PC-9 (cell line): ENCODE measurements at regions not wholly inside any gene's neighbourhood (a gene's known extent, or its start where the extent isn't known, plus 50 kb on each side); places are given as distances from the start of the nearest gene placed in this dataset.

Experiments used
- BruUV-seq: library from RNA; stranded (reverse); fragments of 400-500 nt; replicated peaks from 2 replicates; lab custom pipeline; 2021; lab: Mats Ljungman, UMichigan
- CTCF ChIA-PET: fragments of 300-600 bp; sonication (Branson Sonifier 250); formaldehyde crosslinking; loops from one replicate; lab custom pipeline; 2022; ENCODE audit warnings: antibody characterized with exemption; lab: Charles Lee
- POLR2A ChIA-PET: fragments of 300-600 bp; sonication (Branson Sonifier 250); formaldehyde crosslinking; loops from one replicate; lab custom pipeline; 2022; ENCODE audit warnings: antibody characterized with exemption; ENCODE audit not compliant: unreplicated experiment; lab: Charles Lee
- DNase-seq, 2 experiments: peaks; one replicate each; pipeline versions ENCODE4 v3.0.0 to v3.0.0-alpha.2; 2015 to 2022; ENCODE audit warnings: mixed read lengths in 1 of 2
- H2AFZ ChIP-seq: fragments of 200-600 bp; sonication (generic); 2 replicates; pipeline ENCODE4 v1.8.1; 2017; ENCODE audit warnings: antibody characterized with exemption
- H3F3A ChIP-seq: fragments of 200-600 bp; sonication (generic); 2 replicates; pipeline ENCODE4 v1.8.1; 2017; ENCODE audit warnings: antibody characterized with exemption, mild to moderate bottlenecking, low read depth; ENCODE audit not compliant: insufficient read depth
- H3K27ac ChIP-seq: fragments of 200-600 bp; sonication (generic); 2 replicates; pipeline ENCODE4 v1.6.1; 2016; ENCODE audit warnings: mixed run types
- H3K27me3 ChIP-seq: fragments of 200-600 bp; sonication (generic); 2 replicates; pipeline ENCODE4 v1.6.1; 2016; ENCODE audit warnings: low read depth, mixed run types; ENCODE audit not compliant: insufficient read depth
- H3K36me3 ChIP-seq: fragments of 200-600 bp; sonication (generic); 2 replicates; pipeline ENCODE4 v1.6.1; 2016; ENCODE audit warnings: low read depth, mixed run types
- H3K4me1 ChIP-seq: fragments of 200-600 bp; sonication (generic); replicated peaks from 2 replicates; pipeline ENCODE4 v1.6.1; 2016; ENCODE audit warnings: mixed run types; ENCODE audit not compliant: insufficient read depth
- H3K4me2 ChIP-seq: fragments of 200-600 bp; sonication (generic); 2 replicates; pipeline ENCODE4 v1.6.1; 2017; ENCODE audit warnings: mixed run types
- H3K4me3 ChIP-seq: fragments of 200-600 bp; sonication (generic); 2 replicates; pipeline ENCODE4 v1.6.1; 2016; ENCODE audit warnings: mixed run types
- H3K79me2 ChIP-seq: fragments of 200-600 bp; sonication (generic); 2 replicates; pipeline ENCODE4 v1.6.1; 2017; ENCODE audit warnings: low read depth, mixed run types
- H3K9me2 ChIP-seq: fragments of 200-600 bp; sonication (generic); 2 replicates; pipeline ENCODE4 v1.8.1; 2017; ENCODE audit warnings: mild to moderate bottlenecking; ENCODE audit not compliant: insufficient read depth
- H3K9me3 ChIP-seq: fragments of 200-600 bp; sonication (generic); 2 replicates; pipeline ENCODE4 v1.8.1; 2016; ENCODE audit warnings: low read depth; ENCODE audit not compliant: insufficient read depth
- H4K20me1 ChIP-seq: fragments of 200-600 bp; sonication (generic); 2 replicates; pipeline ENCODE4 v1.8.1; 2017; ENCODE audit not compliant: insufficient read depth
- CTCF ChIP-seq: fragments of 200-600 bp; sonication (generic); conservative IDR thresholded peaks from 2 replicates; pipeline ENCODE4 v1.6.1; 2017; ENCODE audit warnings: mixed run types, antibody characterized with exemption, mild to moderate bottlenecking, moderate library complexity
- EZH2 ChIP-seq: fragments of 200-600 bp; sonication (generic); IDR thresholded peaks from 2 replicates; pipeline ENCODE4 v1.8.0; 2017; ENCODE audit warnings: antibody characterized with exemption, low read depth
- intact Hi-C: fragments of 100-400 bp; cut with micrococcal nuclease; formaldehyde crosslinking; loops from one replicate; pipeline ENCODE4 v1.10.0; 2022; ENCODE audit not compliant: unreplicated experiment

- ChIA-PET CTCF (interaction anchor here (0.5 to 2.2 kb wide), 7 partner anchors 258 to 1716 kb away, joined by 3 to 13 read pairs (median 3); no protein-coding TSS in a partner anchor), POLR2A (no interaction called here)
- Histone ChIP-seq H3K4me2 (0 out of 2 replicates have a peak overlapping the region, but pooled peaks have one; percentile 20), H3F3A (peaks cover 12% of the 10 kb centered on the region; the same call in 1 of the 2 replicates), H3K27me3 (no peaks in the 10 kb centered on the region), H3K4me1 (peaks cover 12% of the 10 kb centered on the region), H3K27ac (no peak overlapping the region), H3K4me3 (no peak overlapping the region), H3K36me3 (no peaks in the 10 kb centered on the region), H3K9me2 (no peaks in the 10 kb centered on the region), H4K20me1 (no peaks in the 10 kb centered on the region), H3K9me3 (no peaks in the 10 kb centered on the region), H2AFZ (no peak overlapping the region), H3K79me2 (no peaks in the 10 kb centered on the region)
- intact Hi-C loops: loop anchor here (1.0 to 5.0 kb wide), 7 partner anchors 259 to 1735 kb away; no protein-coding TSS in a partner anchor
- BruUV-seq: no TSS peak
- DNase-seq: peak; percentile 66 to 71
- TF ChIP-seq EZH2 (no peak), CTCF (peak; percentile 99)
Measured at GRCh38 chr12:11486623-11487444, 91.5 kb upstream of the PRB2 start.

DNA sequence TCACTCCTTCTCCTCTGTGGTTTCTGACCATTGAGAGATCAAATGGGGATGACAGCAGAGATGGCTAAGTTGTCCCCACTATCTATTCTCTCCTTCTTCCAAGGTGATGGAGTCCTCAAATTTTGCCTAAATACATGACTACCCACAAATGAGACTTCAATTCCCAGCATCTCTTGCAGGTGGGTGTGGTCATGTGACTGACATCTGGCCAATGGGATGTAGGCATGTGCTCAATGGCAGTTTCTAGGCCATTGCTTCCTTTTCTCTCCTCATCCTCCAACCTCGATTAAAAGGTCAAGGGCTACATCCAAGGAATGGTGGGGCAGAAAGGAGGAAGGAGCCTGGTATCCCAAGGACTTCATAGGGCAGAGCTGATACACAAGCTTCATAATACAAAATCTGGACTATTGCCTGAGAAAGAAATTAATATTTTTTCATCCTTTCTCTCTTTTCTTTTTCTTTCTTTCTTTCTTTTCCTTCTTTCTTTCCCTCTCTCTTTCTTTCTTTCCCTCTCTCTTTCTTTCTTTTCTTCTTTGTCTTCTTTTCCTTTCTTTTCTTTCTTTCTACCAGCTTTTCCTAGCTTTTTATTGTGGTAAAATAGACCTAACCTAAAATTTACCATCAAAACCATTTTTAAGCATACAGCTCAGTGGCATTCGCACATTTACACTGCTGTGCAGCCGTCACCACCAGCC lies 100.9 kb upstream of the PRB2 start:
- no TSS peak for BruUV-seq
- Histone ChIP-seq H3K9me2 (no peaks in the 10 kb centered on the region), H3F3A (no peaks in the 10 kb centered on the region), H4K20me1 (no peaks in the 10 kb centered on the region), H3K4me3 (no peak overlapping the region), H3K9me3 (no peaks in the 10 kb centered on the region), H3K36me3 (no peaks in the 10 kb centered on the region), H2AFZ (no peak overlapping the region), H3K4me1 (no peaks in the 10 kb centered on the region), H3K4me2 (no peak overlapping the region), H3K27me3 (no peaks in the 10 kb centered on the region), H3K79me2 (no peaks in the 10 kb centered on the region), H3K27ac (no peak overlapping the region)
- intact Hi-C loops: no loop called here
- no peak for DNase-seq
- no peak for TF ChIP-seq EZH2
- TF ChIP-seq CTCF: no peak
- ChIA-PET POLR2A (no interaction called here), CTCF (no interaction called here)

GRCh38 chr12:11497438-11497837 lies 102.1 kb upstream of the PRB2 start:
- no peaks in the 10 kb centered on the region for H4K20me1 ChIP-seq
- H3K27me3 ChIP-seq: no peaks in the 10 kb centered on the region
- H3K9me3 ChIP-seq: no peaks in the 10 kb centered on the region
- intact Hi-C loops: no loop called here
- CTCF ChIA-PET: no interaction called here
- H3K4me2 ChIP-seq: no peak overlapping the region
- H3K27ac ChIP-seq: no peak overlapping the region
- BruUV-seq: no TSS peak
- H3K36me3 ChIP-seq: no peaks in the 10 kb centered on the region
- POLR2A ChIA-PET: no interaction called here
- H3K4me3 ChIP-seq: no peak overlapping the region
- no peaks in the 10 kb centered on the region for H3F3A ChIP-seq
- no peaks in the 10 kb centered on the region for H3K4me1 ChIP-seq
- H3K79me2 ChIP-seq: no peaks in the 10 kb centered on the region
- no peak overlapping the region for H2AFZ ChIP-seq
- DNase-seq: no peak
- TF ChIP-seq EZH2 (no peak), CTCF (no peak)
- no peaks in the 10 kb centered on the region for H3K9me2 ChIP-seq
